Uterus (tissue), 2 donors: ENCODE measurements at regions not wholly inside any gene's neighbourhood (a gene's known extent, or its start where the extent isn't known, plus 50 kb on each side); places are given as distances from the start of the nearest gene placed in this dataset.

Source experiments
- POLR2A ChIP-seq, 2 donors: fragments of 450-650 bp; IDR thresholded peaks; one replicate each; pipeline ENCODE4 v1.6.1; 2016; ENCODE audit warnings: antibody characterized with exemption in 2 of 2, mild to moderate bottlenecking in 1 of 2, moderate library complexity in 1 of 2
- TF ChIP-seq, protein P1 (sequence below), 4 experiments: fragments of 200-600 bp in 2 of 4; fragments of 450-650 bp in 2 of 4; sonication (generic) in 2 of 4; IDR thresholded peaks; one replicate each; pipeline ENCODE4 v1.5.1; 2016 to 2019; ENCODE audit warnings: antibody characterized with exemption in 4 of 4, mild to moderate bottlenecking in 2 of 4, moderate library complexity in 1 of 4

GRCh38 chr1:62978741-62979140 is 194.8 kb downstream of the ATG4C start:
- TF ChIP-seq, protein P1, sequence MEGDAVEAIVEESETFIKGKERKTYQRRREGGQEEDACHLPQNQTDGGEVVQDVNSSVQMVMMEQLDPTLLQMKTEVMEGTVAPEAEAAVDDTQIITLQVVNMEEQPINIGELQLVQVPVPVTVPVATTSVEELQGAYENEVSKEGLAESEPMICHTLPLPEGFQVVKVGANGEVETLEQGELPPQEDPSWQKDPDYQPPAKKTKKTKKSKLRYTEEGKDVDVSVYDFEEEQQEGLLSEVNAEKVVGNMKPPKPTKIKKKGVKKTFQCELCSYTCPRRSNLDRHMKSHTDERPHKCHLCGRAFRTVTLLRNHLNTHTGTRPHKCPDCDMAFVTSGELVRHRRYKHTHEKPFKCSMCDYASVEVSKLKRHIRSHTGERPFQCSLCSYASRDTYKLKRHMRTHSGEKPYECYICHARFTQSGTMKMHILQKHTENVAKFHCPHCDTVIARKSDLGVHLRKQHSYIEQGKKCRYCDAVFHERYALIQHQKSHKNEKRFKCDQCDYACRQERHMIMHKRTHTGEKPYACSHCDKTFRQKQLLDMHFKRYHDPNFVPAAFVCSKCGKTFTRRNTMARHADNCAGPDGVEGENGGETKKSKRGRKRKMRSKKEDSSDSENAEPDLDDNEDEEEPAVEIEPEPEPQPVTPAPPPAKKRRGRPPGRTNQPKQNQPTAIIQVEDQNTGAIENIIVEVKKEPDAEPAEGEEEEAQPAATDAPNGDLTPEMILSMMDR (IDR thresholded peaks at IDR 0.05), result no peak
- TF ChIP-seq POLR2A (IDR thresholded peaks at IDR 0.05), result no peak
